GM18861 (cell line): ENCODE measurements at regions not wholly inside any gene's neighbourhood (a gene's known extent, or its start where the extent isn't known, plus 50 kb on each side); places are given as distances from the start of the nearest gene placed in this dataset.

Experiments
- ATAC-seq: cut with Tn5 transposase; IDR thresholded peaks from one replicate; pipeline ENCODE4 v1.9.1; 2021; ENCODE audit not compliant: unreplicated experiment

GRCh38 chr9:109939698-109940342, 159.8 kb downstream of the PALM2AKAP2 start:
- ATAC-seq, result no peak

GRCh38 chr9:109940561-109940960, 160.6 kb downstream of the PALM2AKAP2 start:
- ATAC-seq, result no peak

GRCh38 chr9:109941771-109942170, 161.8 kb downstream of the PALM2AKAP2 start:
- ATAC-seq, result no peak

- ATAC-seq, result no peak
Measured at GRCh38 chr9:109945573-109945972, 165.6 kb downstream of the PALM2AKAP2 start.

- ATAC-seq, result no peak
Measured at GRCh38 chr9:109948453-109948852, 168.5 kb downstream of the PALM2AKAP2 start.

- ATAC-seq, result no peak
Measured at GRCh38 chr9:109950710-109951443, 170.9 kb downstream of the PALM2AKAP2 start.

- ATAC-seq, result no peak
Measured at GRCh38 chr9:109953300-109953699, 173.3 kb downstream of the PALM2AKAP2 start.

- ATAC-seq, result no peak
Measured at GRCh38 chr9:109953813-109954497, 174.0 kb downstream of the PALM2AKAP2 start.

- ATAC-seq, result no peak
Measured at GRCh38 chr9:109956717-109957440, 176.9 kb downstream of the PALM2AKAP2 start.

- no peak for ATAC-seq
Measured at GRCh38 chr9:109959679-109960078, 179.7 kb downstream of the PALM2AKAP2 start.

GRCh38 chr9:109961626-109962025, 181.6 kb downstream of the PALM2AKAP2 start:
- no peak for ATAC-seq

GRCh38 chr9:109962215-109962614, 182.2 kb downstream of the PALM2AKAP2 start:
- ATAC-seq, result no peak

GRCh38 chr9:109963079-109963478, 183.1 kb downstream of the PALM2AKAP2 start:
- no peak for ATAC-seq

- peak; percentile 35 for ATAC-seq
Measured at GRCh38 chr9:109966643-109967368, 186.8 kb downstream of the PALM2AKAP2 start.

GRCh38 chr9:109967651-109968642, 187.9 kb downstream of the PALM2AKAP2 start:
- peak; percentile 26 for ATAC-seq

GRCh38 chr9:109969011-109969410, 189.0 kb downstream of the PALM2AKAP2 start:
- ATAC-seq, result no peak

- no peak for ATAC-seq
Measured at GRCh38 chr9:109969573-109970237, 189.7 kb downstream of the PALM2AKAP2 start.

GRCh38 chr9:109971226-109971625, 191.2 kb downstream of the PALM2AKAP2 start:
- no peak for ATAC-seq
